Activated naive CD8-positive, alpha-beta T cell treated with anti-CD3 and anti-CD28 coated beads for 36 hours (primary cell): ENCODE measurements at regions not wholly inside any gene's neighbourhood (a gene's known extent, or its start where the extent isn't known, plus 50 kb on each side); places are given as distances from the start of the nearest gene placed in this dataset.
A peak's percentile ranks its signal among the peaks of the same experiment; 100 is the strongest.
"Not testable (repeated sequence)": the region's sequence is repeated elsewhere in the genome, so short reads cannot be mapped to it uniquely, and the experiment has no call there.

Experiments used
- DNase-seq: peaks from one replicate; pipeline ENCODE4 v3.0.0; 2021
- H3K27ac Mint-ChIP-seq: one replicate; pipeline ENCODE4 v1.8.0; 2022; ENCODE audit warnings: mild to moderate bottlenecking, moderate library complexity, mixed read lengths
- H3K27me3 Mint-ChIP-seq: one replicate; pipeline ENCODE4 v1.8.0; 2022; ENCODE audit warnings: mild to moderate bottlenecking, mixed read lengths
- H3K36me3 Mint-ChIP-seq: one replicate; pipeline ENCODE4 v1.8.0; 2021; ENCODE audit warnings: mild to moderate bottlenecking, mixed read lengths
- H3K4me1 Mint-ChIP-seq: one replicate; pipeline ENCODE4 v1.8.0; 2021; ENCODE audit warnings: mixed read lengths
- H3K4me3 Mint-ChIP-seq: one replicate; pipeline ENCODE4 v1.8.0; 2022; ENCODE audit warnings: mild to moderate bottlenecking, moderate library complexity, mixed read lengths
- H3K9me3 Mint-ChIP-seq: one replicate; pipeline ENCODE4 v1.8.0; 2022; ENCODE audit warnings: mixed read lengths

GRCh38 chr10:90293616-90294015 is 564.2 kb downstream of the HTR7 start:
- no peaks in the 10 kb centered on the region for H3K27me3 Mint-ChIP-seq
- H3K36me3 Mint-ChIP-seq: no peaks in the 10 kb centered on the region
- DNase-seq: no peak
- H3K9me3 Mint-ChIP-seq: no peaks in the 10 kb centered on the region
- no peak overlapping the region for H3K4me3 Mint-ChIP-seq
- no peaks in the 10 kb centered on the region for H3K4me1 Mint-ChIP-seq
- H3K27ac Mint-ChIP-seq: no peak overlapping the region

- not testable (repeated sequence) for H3K27me3 Mint-ChIP-seq, H3K9me3 Mint-ChIP-seq, DNase-seq, H3K4me3 Mint-ChIP-seq, H3K4me1 Mint-ChIP-seq, H3K27ac Mint-ChIP-seq, H3K36me3 Mint-ChIP-seq
These were observed 562.9 kb downstream of the HTR7 start for GRCh38 chr10:90294821-90295540.

- not testable (repeated sequence) for H3K9me3 Mint-ChIP-seq, H3K27ac Mint-ChIP-seq, H3K27me3 Mint-ChIP-seq, H3K4me3 Mint-ChIP-seq, H3K36me3 Mint-ChIP-seq, DNase-seq, H3K4me1 Mint-ChIP-seq
These were observed 555.8 kb downstream of the HTR7 start for GRCh38 chr10:90302031-90302430.

- Mint-ChIP-seq H3K27ac (no peak overlapping the region), H3K36me3 (no peaks in the 10 kb centered on the region), H3K9me3 (no peaks in the 10 kb centered on the region), H3K4me1 (no peaks in the 10 kb centered on the region), H3K4me3 (no peak overlapping the region), H3K27me3 (no peaks in the 10 kb centered on the region)
- DNase-seq: no peak
These were observed 554.9 kb downstream of the HTR7 start for GRCh38 chr10:90302758-90303481.

GRCh38 chr10:90304533-90304932 is 553.3 kb downstream of the HTR7 start:
- Mint-ChIP-seq H3K27me3 (no peaks in the 10 kb centered on the region), H3K36me3 (no peaks in the 10 kb centered on the region), H3K4me3 (no peak overlapping the region), H3K9me3 (peaks cover 3% of the 10 kb centered on the region), H3K4me1 (no peaks in the 10 kb centered on the region), H3K27ac (no peak overlapping the region)
- no peak for DNase-seq

- no peak overlapping the region for H3K27ac Mint-ChIP-seq
- no peak overlapping the region for H3K4me3 Mint-ChIP-seq
- no peaks in the 10 kb centered on the region for H3K4me1 Mint-ChIP-seq
- H3K36me3 Mint-ChIP-seq: no peaks in the 10 kb centered on the region
- H3K27me3 Mint-ChIP-seq: no peaks in the 10 kb centered on the region
- DNase-seq: no peak
- H3K9me3 Mint-ChIP-seq: peaks cover 3% of the 10 kb centered on the region
These were observed 551.7 kb downstream of the HTR7 start for GRCh38 chr10:90306187-90306586.

GRCh38 chr10:90308223-90308622 is 549.6 kb downstream of the HTR7 start:
- no peak for DNase-seq
- no peaks in the 10 kb centered on the region for H3K27me3 Mint-ChIP-seq
- no peaks in the 10 kb centered on the region for H3K36me3 Mint-ChIP-seq
- no peaks in the 10 kb centered on the region for H3K4me1 Mint-ChIP-seq
- H3K4me3 Mint-ChIP-seq: no peak overlapping the region
- peaks cover 3% of the 10 kb centered on the region for H3K9me3 Mint-ChIP-seq
- H3K27ac Mint-ChIP-seq: no peak overlapping the region

- Mint-ChIP-seq H3K9me3 (peaks cover 1% of the 10 kb centered on the region), H3K4me1 (no peaks in the 10 kb centered on the region), H3K27me3 (peaks cover 3% of the 10 kb centered on the region), H3K4me3 (no peak overlapping the region), H3K36me3 (no peaks in the 10 kb centered on the region), H3K27ac (no peak overlapping the region)
- DNase-seq: no peak
These were observed 544.1 kb downstream of the HTR7 start for GRCh38 chr10:90313576-90314325.

- Mint-ChIP-seq H3K27ac (no peak overlapping the region), H3K9me3 (no peaks in the 10 kb centered on the region), H3K4me3 (no peak overlapping the region), H3K4me1 (peaks cover 3% of the 10 kb centered on the region), H3K27me3 (peaks cover 3% of the 10 kb centered on the region), H3K36me3 (no peaks in the 10 kb centered on the region)
- DNase-seq: no peak
These were observed 543.1 kb downstream of the HTR7 start for GRCh38 chr10:90314718-90315117.

- Mint-ChIP-seq H3K9me3 (no peaks in the 10 kb centered on the region), H3K4me3 (no peak overlapping the region), H3K4me1 (peaks cover 3% of the 10 kb centered on the region), H3K27me3 (peaks cover 3% of the 10 kb centered on the region), H3K27ac (no peak overlapping the region), H3K36me3 (no peaks in the 10 kb centered on the region)
- no peak for DNase-seq
These were observed 540.7 kb downstream of the HTR7 start for GRCh38 chr10:90317172-90317571.

GRCh38 chr10:90318659-90319058 is 539.2 kb downstream of the HTR7 start:
- Mint-ChIP-seq H3K36me3 (no peaks in the 10 kb centered on the region), H3K27me3 (peaks cover 3% of the 10 kb centered on the region), H3K4me1 (peaks cover 3% of the 10 kb centered on the region), H3K27ac (no peak overlapping the region), H3K4me3 (no peak overlapping the region), H3K9me3 (no peaks in the 10 kb centered on the region)
- no peak for DNase-seq

- DNase-seq: peak; percentile 3
- no peaks in the 10 kb centered on the region for H3K9me3 Mint-ChIP-seq
- H3K36me3 Mint-ChIP-seq: no peaks in the 10 kb centered on the region
- peaks cover 3% of the 10 kb centered on the region for H3K4me1 Mint-ChIP-seq
- H3K27me3 Mint-ChIP-seq: peaks cover 3% of the 10 kb centered on the region
- H3K4me3 Mint-ChIP-seq: no peak overlapping the region
- H3K27ac Mint-ChIP-seq: no peak overlapping the region
These were observed 538.5 kb downstream of the HTR7 start for GRCh38 chr10:90319188-90319914.

GRCh38 chr10:90321132-90321816 is 536.6 kb downstream of the HTR7 start:
- DNase-seq: no peak
- H3K27me3 Mint-ChIP-seq: peaks cover 7% of the 10 kb centered on the region
- no peak overlapping the region for H3K27ac Mint-ChIP-seq
- no peaks in the 10 kb centered on the region for H3K9me3 Mint-ChIP-seq
- peaks cover 3% of the 10 kb centered on the region for H3K4me1 Mint-ChIP-seq
- no peak overlapping the region for H3K4me3 Mint-ChIP-seq
- no peaks in the 10 kb centered on the region for H3K36me3 Mint-ChIP-seq

GRCh38 chr10:90326498-90327267 is 531.2 kb downstream of the HTR7 start:
- no peak for DNase-seq
- H3K4me1 Mint-ChIP-seq: no peaks in the 10 kb centered on the region
- no peak overlapping the region for H3K4me3 Mint-ChIP-seq
- H3K9me3 Mint-ChIP-seq: no peaks in the 10 kb centered on the region
- H3K27me3 Mint-ChIP-seq: peaks cover 4% of the 10 kb centered on the region
- no peak overlapping the region for H3K27ac Mint-ChIP-seq
- H3K36me3 Mint-ChIP-seq: no peaks in the 10 kb centered on the region
